Astrocyte (in vitro differentiated cells and primary cell): ENCODE measurements at regions not wholly inside any gene's neighbourhood (a gene's known extent, or its start where the extent isn't known, plus 50 kb on each side); places are given as distances from the start of the nearest gene placed in this dataset.

Experiments used
- CTCF ChIP-seq: IDR thresholded peaks from 2 replicates; pipeline ENCODE4 v1.5.1; 2011; ENCODE audit warnings: low read depth, mild to moderate bottlenecking, inconsistent platforms, low read length, moderate library complexity; ENCODE audit not compliant: insufficient read depth
- EZH2 ChIP-seq: IDR thresholded peaks from 2 replicates; pipeline ENCODE4 v1.6.1; 2012; ENCODE audit warnings: mild to moderate bottlenecking, low read length, inconsistent platforms; ENCODE audit not compliant: insufficient read depth

- TF ChIP-seq EZH2 (no peak), CTCF (no peak)
Measured at GRCh38 chr5:62900976-62901375, 322.4 kb downstream of the LRRC70 start.
